HL-60 (cell line): ENCODE measurements at regions not wholly inside any gene's neighbourhood (a gene's known extent, or its start where the extent isn't known, plus 50 kb on each side); places are given as distances from the start of the nearest gene placed in this dataset.

Experiments used
- DNase-seq, 2 experiments: peaks; one replicate each; pipeline ENCODE4 v3.0.0-alpha.2; 2010 to 2020; ENCODE audit warnings: low read depth in 1 of 2, low spot score in 1 of 2
- H3K27ac ChIP-seq: fragments of 250-450 bp; sonication (Bioruptor Pico); replicated peaks from 2 replicates; pipeline ENCODE4 v1.5.1; 2020; ENCODE audit warnings: mild to moderate bottlenecking, moderate library complexity
- H3K27me3 ChIP-seq: fragments of 250-450 bp; sonication (Bioruptor Pico); 2 replicates; pipeline ENCODE4 v1.5.1; 2021; ENCODE audit warnings: mild to moderate bottlenecking, moderate library complexity; ENCODE audit not compliant: insufficient read depth, poor library complexity, severe bottlenecking
- H3K4me3 ChIP-seq: replicated peaks from 2 replicates; pipeline ENCODE4 v1.5.1; 2011; ENCODE audit warnings: mild to moderate bottlenecking, control low read depth, low read length; ENCODE audit not compliant: insufficient read depth
- GABPA ChIP-seq: IDR thresholded peaks from 2 replicates; pipeline ENCODE4 v1.6.1; 2012; ENCODE audit warnings: low read depth
- POLR2AphosphoS5 ChIP-seq: IDR thresholded peaks from 2 replicates; pipeline ENCODE4 v1.6.1; 2012; ENCODE audit warnings: low read depth
- REST ChIP-seq: IDR thresholded peaks from 2 replicates; pipeline ENCODE4 v1.6.1; 2012; ENCODE audit warnings: low read depth; ENCODE audit not compliant: insufficient replicate concordance
- SPI1 ChIP-seq: IDR thresholded peaks from 2 replicates; pipeline ENCODE4 v1.6.1; 2012; ENCODE audit warnings: low read depth, mild to moderate bottlenecking, borderline replicate concordance
- TF ChIP-seq, protein P1 (sequence below): IDR thresholded peaks from one replicate; pipeline ENCODE4 v1.5.1; 2011; ENCODE audit warnings: low read length, control low read depth, inconsistent platforms; ENCODE audit not compliant: insufficient read depth

DNA sequence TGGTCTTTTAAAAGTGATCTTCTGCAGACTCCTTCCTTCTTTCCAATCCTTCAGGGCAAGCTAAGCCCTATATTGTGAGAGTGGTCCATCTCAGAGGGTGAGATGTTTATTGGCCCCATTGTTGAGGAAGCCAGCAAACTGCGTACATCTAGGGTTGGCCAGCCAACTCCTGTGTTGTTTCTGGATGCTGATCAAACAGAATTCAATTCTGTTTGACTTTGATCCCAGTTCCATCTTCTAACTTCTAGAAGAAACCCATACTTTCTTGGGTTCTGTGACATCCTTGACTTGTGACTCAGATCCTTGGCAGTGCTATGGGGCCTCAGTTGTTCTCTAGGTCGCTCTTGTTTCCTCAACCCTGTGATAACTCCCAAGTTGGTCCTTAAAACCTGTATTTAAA is 116.2 kb downstream of the LSMEM1 start:
- Histone ChIP-seq H3K27me3 (no peaks in the 10 kb centered on the region), H3K4me3 (no peak overlapping the region), H3K27ac (no peak overlapping the region)
- DNase-seq = no peak
- TF ChIP-seq GABPA = no peak

GRCh38 chr7:112603673-112604072 is 122.9 kb downstream of the LSMEM1 start:
- Histone ChIP-seq H3K27ac (no peak overlapping the region), H3K27me3 (no peaks in the 10 kb centered on the region), H3K4me3 (no peak overlapping the region)
- no peak for DNase-seq
- TF ChIP-seq POLR2AphosphoS5 (no peak), GABPA (no peak), REST (no peak), SPI1 (no peak)
- TF ChIP-seq, protein P1, sequence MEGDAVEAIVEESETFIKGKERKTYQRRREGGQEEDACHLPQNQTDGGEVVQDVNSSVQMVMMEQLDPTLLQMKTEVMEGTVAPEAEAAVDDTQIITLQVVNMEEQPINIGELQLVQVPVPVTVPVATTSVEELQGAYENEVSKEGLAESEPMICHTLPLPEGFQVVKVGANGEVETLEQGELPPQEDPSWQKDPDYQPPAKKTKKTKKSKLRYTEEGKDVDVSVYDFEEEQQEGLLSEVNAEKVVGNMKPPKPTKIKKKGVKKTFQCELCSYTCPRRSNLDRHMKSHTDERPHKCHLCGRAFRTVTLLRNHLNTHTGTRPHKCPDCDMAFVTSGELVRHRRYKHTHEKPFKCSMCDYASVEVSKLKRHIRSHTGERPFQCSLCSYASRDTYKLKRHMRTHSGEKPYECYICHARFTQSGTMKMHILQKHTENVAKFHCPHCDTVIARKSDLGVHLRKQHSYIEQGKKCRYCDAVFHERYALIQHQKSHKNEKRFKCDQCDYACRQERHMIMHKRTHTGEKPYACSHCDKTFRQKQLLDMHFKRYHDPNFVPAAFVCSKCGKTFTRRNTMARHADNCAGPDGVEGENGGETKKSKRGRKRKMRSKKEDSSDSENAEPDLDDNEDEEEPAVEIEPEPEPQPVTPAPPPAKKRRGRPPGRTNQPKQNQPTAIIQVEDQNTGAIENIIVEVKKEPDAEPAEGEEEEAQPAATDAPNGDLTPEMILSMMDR = no peak

DNA sequence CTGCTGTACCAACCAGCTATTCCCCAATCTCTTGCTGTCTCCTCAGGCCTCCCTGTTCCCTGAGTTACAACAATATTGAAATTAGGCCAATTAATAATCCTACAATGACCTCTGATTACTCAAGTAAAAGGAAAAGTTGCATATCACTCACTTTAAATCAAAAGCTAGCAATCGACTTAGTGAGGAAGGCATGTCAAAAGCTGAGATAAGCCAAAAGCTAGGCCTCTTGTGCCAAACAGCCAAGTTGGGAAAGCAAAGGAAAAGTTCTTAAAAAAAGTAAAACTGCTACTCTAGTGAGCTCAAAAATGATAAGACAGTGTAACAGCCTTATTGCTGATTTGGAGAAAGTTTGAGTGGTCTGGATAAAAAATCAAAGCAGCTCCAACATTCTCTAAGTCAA is 129.8 kb downstream of the LSMEM1 start:
- Histone ChIP-seq H3K27ac (no peak overlapping the region), H3K4me3 (no peak overlapping the region), H3K27me3 (no peaks in the 10 kb centered on the region)
- TF ChIP-seq REST (no peak), POLR2AphosphoS5 (no peak)
- TF ChIP-seq, protein P1 = no peak
- DNase-seq = no peak

DNA sequence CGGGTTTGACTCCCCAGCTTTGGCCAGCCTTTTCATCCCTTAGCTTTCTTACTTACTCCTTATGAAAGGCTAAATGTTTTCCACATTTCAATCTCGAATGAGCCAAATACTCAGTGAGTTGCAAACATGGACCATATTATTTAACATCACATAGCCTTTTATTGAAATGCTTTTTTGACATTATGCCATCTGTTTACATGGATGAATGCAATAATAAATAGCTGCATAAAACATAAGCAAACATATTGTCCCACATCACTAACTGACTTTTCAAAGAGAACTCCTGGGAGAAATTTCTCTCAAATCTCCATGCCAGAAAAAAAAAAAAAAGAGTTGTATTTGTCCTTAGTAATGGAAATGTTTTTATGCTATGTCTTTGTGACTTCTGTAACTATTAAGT is 134.9 kb downstream of the LSMEM1 start:
- DNase-seq = no peak
- Histone ChIP-seq H3K27me3 (peaks cover 2% of the 10 kb centered on the region), H3K4me3 (no peak overlapping the region), H3K27ac (no peak overlapping the region)
- no peak for TF ChIP-seq SPI1
- no peak for TF ChIP-seq GABPA
- no peak for TF ChIP-seq POLR2AphosphoS5
- TF ChIP-seq, protein P1 = no peak
- TF ChIP-seq REST = no peak
